ENCODE measurements at regions not wholly inside any gene's neighbourhood (a gene's known extent, or its start where the extent isn't known, plus 50 kb on each side); places are given as distances from the start of the nearest gene placed in this dataset.

- H3K4me1 ChIP-seq, result no peaks in the 10 kb centered on the region
- no peaks in the 10 kb centered on the region for H3K9me3 ChIP-seq
- H3K36me3 ChIP-seq, result no peaks in the 10 kb centered on the region
- intact Hi-C loops (cut with DNase I), result no loop called here
- FAIRE-seq (no peak), DNase-seq (no peak), ATAC-seq (no peak)
- TF ChIP-seq CTCF (IDR thresholded peaks at IDR 0.05), result no peak
- no peaks in the 10 kb centered on the region for H3K27me3 ChIP-seq
- no peak overlapping the region for H3K4me3 ChIP-seq
- WGBS, 2 donors, result 65 to 76% methylated on average over 2 of the region's 2 CpGs
- no peak overlapping the region for H3K27ac ChIP-seq
These were observed 75.8 kb downstream of the CALM1 start for GRCh38 chr14:90472632-90473031.

Measured in pancreas (tissue), 10 donors.